Globus pallidus (tissue), 1 donor: ENCODE measurements at regions not wholly inside any gene's neighbourhood (a gene's known extent, or its start where the extent isn't known, plus 50 kb on each side); places are given as distances from the start of the nearest gene placed in this dataset.

ENCODE experiments used
- DNase-seq: peaks from one replicate; pipeline ENCODE4 v3.0.0-alpha.2; 2015; ENCODE audit warnings: low spot score

- DNase-seq, result no peak
Observed at GRCh38 chr4:137632842-137633241, 100.5 kb upstream of the PCDH18 start.

GRCh38 chr4:137631605-137632004 lies 99.3 kb upstream of the PCDH18 start:
- DNase-seq, result no peak

GRCh38 chr4:137630252-137630651 lies 98.0 kb upstream of the PCDH18 start:
- no peak for DNase-seq

- DNase-seq, result no peak
Observed at GRCh38 chr4:137627739-137628460, 95.6 kb upstream of the PCDH18 start.

GRCh38 chr4:137626942-137627738 lies 94.8 kb upstream of the PCDH18 start:
- no peak for DNase-seq

GRCh38 chr4:137623013-137623412 lies 90.7 kb upstream of the PCDH18 start:
- peak; percentile 31 for DNase-seq

GRCh38 chr4:137621056-137621455 lies 88.8 kb upstream of the PCDH18 start:
- DNase-seq, result no peak

- no peak for DNase-seq
Observed at GRCh38 chr4:137614491-137614890, 82.2 kb upstream of the PCDH18 start.

- DNase-seq, result no peak
Observed at GRCh38 chr4:137611998-137612700, 79.9 kb upstream of the PCDH18 start.

GRCh38 chr4:137610960-137611359 lies 78.7 kb upstream of the PCDH18 start:
- no peak for DNase-seq

- DNase-seq, result no peak
Observed at GRCh38 chr4:137609718-137610430, 77.6 kb upstream of the PCDH18 start.

- no peak for DNase-seq
Observed at GRCh38 chr4:137608085-137608484, 75.8 kb upstream of the PCDH18 start.

- DNase-seq, result no peak
Observed at GRCh38 chr4:137602436-137602835, 70.1 kb upstream of the PCDH18 start.

- no peak for DNase-seq
Observed at GRCh38 chr4:137601934-137602333, 69.6 kb upstream of the PCDH18 start.

GRCh38 chr4:137599734-137600133 lies 67.4 kb upstream of the PCDH18 start:
- DNase-seq, result no peak

- no peak for DNase-seq
Observed at GRCh38 chr4:137597752-137598430, 65.6 kb upstream of the PCDH18 start.

GRCh38 chr4:137587796-137588195 lies 55.5 kb upstream of the PCDH18 start:
- DNase-seq, result no peak

GRCh38 chr4:137583671-137584070 lies 51.4 kb upstream of the PCDH18 start:
- no peak for DNase-seq
